ENCODE measurements at regions not wholly inside any gene's neighbourhood (a gene's known extent, or its start where the extent isn't known, plus 50 kb on each side); places are given as distances from the start of the nearest gene placed in this dataset.

- TF ChIP-seq CTCF (IDR thresholded peaks at IDR 0.05): no peak
- no peak for TF ChIP-seq POLR2A (IDR thresholded peaks at IDR 0.05)
Observed at GRCh38 chr21:35198565-35198964, 149.5 kb upstream of the RUNX1 start.
